Fibroblast of the conjunctiva (primary cell): ENCODE measurements at regions not wholly inside any gene's neighbourhood (a gene's known extent, or its start where the extent isn't known, plus 50 kb on each side); places are given as distances from the start of the nearest gene placed in this dataset.
"Not testable (repeated sequence)": the region's sequence is repeated elsewhere in the genome, so short reads cannot be mapped to it uniquely, and the experiment has no call there.

Source experiments
- DNase-seq: peaks from one replicate; pipeline ENCODE4 v3.0.0-alpha.2; 2010; ENCODE audit warnings: low read depth

DNA sequence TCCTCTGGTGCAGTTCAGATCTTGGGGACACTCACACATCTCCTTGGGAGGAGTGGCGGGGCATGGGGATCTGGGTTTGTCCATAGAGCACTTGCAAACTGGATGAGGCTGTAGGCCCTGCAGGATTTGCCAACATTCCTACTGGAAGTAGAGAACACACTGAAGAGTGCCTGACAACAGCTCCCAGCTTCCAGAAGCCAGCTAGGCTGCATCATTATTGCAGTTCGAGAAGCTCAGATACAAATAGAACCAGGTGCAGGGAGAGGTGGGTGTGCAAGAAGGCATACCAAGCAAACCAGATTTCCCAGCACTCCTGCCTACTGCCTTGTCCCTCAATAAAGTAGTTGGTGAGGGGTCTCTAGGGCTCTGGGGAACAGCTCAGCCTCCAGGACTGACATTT, 52.5 kb downstream of the RHOB start:
- no peak for DNase-seq

DNA sequence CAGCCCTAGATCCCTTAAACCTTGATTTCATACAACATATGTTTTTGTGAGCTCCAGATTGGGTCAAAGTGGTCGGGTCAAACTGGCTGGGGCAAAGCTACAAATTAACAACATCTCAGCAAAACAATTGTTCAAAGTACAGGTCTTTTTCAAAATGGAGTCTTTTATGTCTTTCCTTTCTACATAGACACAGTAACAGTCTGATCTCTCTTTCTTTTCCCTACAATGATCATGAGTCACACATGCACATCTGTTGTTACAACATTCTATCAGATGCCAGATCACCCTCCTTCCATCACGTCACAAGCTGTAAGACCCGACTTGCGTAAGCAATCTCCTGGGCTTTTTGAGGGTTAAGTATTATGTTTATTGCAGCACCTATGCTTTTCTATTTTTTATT, 55.1 kb downstream of the RHOB start:
- peak; percentile 99 for DNase-seq

GRCh38 chr2:20502496-20502895, 55.6 kb downstream of the RHOB start:
- DNase-seq = not testable (repeated sequence)

DNA sequence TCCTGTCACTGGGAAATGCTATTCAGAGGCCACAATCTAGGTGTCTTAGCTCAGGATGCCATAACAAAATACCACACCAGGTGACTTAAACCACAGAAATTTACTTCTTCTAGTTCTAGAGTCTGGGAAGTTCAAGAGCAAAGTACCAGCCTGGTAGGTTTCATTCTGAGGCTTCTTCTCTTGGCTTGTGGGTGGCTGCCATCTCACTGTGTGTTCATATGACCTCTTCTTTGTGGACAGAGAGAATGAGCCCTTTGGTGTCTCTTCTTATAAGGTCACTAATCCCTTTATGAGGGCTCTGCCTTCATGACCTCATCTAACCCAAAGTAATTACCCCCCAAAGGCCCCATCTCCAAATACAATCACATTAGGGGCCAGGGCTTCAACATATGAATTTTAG, 57.3 kb downstream of the RHOB start:
- no peak for DNase-seq

DNA sequence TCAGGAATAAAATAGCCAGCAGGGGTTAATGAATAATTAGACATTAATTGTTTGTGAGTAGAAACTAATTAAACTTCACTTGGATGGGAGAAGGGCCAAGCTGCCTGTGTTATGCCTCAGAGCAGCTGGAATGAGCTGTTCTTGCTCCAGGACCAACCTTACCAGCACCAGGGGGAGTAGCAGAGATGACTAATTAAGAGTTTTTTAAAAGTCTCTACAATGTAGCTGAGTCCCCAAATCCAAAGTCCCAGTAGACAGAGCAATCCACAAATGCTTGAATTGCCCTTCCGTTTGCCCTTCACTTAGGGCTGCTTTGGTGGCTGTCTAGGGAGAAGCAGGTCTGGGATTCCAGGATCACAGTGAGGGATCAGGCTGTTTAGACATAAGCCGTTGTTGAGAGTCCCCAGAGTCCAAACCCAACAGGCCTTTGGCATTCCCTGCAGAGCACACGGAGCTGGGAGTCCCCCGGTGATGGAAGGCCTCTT, 59.4 kb downstream of the RHOB start:
- no peak for DNase-seq

DNA sequence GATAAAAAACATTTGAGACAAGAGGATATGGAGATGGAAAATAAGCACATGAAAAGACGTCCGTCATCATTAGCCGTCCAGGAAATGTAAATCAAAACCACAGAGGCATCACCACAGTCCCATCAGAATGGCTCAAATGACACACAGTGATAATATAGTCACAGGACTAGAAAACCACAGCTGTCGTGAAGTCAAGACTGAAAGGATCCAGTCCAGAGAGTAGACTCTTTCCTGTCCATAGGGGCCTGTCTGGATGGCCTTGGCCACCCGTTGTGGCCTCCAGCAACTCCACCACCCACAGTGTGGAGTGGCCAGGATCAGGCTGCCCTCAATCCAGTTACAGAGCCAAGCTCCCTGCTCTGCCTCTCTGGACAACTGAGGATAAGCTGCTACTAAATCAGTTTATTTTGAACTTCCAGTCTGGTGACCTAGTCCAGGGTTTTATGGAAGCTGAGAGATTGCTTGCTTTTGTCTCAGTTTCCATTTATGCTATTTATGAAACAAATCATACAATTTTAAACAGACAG, 60.4 kb downstream of the RHOB start:
- no peak for DNase-seq

DNA sequence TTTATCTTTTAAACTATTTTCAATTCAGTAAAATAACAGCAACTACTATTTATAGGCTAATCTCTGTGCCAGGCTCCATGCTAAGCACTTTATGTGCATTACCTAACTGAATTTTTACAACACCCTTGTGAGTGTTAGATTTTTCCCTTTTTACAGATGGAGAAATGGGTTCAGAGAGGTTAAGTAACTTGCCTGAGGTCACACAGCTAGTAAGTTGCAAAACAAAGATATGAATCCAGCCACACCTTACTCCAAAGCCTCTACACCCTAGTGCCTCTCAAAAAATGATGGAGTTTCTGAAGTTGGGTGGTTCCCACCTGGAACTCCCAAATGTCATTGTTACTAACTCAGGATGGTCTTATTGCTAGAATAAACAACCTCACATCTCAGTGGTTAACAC, 60.8 kb downstream of the RHOB start:
- no peak for DNase-seq

DNA sequence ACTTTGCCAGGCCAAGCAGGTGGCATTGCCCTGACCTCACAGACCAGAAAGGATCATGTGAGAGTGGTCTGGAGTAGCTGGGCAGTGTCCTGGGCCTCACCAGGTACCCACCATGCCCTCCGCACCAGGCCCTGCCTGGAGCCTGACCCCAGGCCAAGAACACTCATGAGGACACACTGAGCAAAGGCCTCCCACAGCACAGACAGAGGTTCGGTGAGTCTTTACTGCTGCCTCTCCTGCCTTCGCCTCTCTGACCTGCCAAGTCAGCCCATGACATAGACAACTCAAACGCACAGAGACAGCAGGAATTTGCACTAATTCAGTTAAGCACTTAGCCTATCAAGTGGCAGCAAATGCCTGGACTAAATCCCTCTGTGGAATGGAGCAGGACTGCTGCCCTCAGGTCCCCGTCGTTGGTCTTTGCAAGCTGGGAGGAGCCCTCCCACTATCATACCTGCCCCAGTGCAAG, 62.5 kb downstream of the RHOB start:
- no peak for DNase-seq

GRCh38 chr2:20509770-20510490, 63.1 kb downstream of the RHOB start:
- no peak for DNase-seq

DNA sequence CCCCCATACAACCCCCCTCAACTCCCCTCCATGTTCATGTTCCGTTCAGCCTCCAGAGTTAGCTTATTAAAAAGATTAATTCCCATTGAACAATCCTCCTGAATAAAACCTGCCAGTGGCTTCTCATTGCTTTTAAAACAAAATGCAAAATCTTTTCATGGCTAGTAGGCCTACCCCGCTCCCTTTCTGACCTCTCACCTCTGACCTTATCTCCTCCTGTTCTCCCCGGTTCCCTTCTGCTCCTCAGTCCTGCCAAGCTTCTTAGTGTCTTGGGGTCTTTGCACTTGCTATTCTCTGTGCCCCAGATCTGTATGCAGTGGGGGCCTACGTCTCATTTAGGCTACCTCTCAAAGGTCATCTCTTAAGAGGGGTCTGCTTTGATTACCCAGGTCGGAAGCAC, 64.3 kb downstream of the RHOB start:
- no peak for DNase-seq

DNA sequence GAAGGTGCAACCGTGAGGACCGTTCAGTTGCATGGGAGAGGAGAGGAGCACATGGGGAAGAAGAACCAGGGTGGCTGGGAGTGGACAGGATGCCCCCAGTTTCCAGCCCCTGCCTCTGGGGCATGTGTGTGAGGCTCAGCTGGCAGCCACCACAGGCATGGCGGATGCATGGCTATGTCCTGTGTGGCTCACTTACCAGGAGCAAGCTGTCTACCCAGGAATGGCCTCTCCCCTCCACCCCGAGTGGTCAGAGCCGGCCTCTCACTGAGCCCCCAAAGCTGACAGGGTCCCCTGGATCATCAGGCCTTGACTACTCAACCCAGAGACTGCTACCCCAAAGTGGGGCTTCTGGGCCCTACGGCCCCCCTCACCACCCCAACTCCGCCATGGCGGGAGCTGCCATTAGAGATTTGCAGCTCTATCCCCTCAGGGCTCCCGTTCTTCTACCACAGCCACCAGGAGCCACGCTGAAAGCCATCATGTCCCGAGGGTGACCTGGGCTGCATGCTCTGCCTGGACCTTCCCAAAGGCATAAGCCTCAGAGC, 65.3 kb downstream of the RHOB start:
- DNase-seq = no peak

DNA sequence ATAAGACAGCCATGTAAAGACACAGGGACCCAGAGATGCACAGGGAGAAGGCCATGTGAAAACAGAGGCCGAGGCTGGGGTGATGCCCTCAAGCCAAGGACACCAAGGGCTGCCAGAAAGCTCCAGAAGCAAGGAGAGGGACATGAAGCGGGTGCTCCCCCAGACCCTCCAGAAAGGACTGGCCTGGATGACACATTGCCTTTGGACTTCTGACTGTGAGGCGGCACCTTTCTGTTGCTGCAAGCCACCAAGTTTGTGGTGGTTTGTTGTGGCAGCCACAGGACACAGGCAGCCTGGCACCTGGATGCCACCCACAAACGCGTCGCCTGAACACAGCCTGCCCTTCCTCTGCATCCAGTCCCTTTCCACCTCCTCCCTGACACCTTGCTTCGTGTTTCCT, 67.1 kb downstream of the RHOB start:
- no peak for DNase-seq

DNA sequence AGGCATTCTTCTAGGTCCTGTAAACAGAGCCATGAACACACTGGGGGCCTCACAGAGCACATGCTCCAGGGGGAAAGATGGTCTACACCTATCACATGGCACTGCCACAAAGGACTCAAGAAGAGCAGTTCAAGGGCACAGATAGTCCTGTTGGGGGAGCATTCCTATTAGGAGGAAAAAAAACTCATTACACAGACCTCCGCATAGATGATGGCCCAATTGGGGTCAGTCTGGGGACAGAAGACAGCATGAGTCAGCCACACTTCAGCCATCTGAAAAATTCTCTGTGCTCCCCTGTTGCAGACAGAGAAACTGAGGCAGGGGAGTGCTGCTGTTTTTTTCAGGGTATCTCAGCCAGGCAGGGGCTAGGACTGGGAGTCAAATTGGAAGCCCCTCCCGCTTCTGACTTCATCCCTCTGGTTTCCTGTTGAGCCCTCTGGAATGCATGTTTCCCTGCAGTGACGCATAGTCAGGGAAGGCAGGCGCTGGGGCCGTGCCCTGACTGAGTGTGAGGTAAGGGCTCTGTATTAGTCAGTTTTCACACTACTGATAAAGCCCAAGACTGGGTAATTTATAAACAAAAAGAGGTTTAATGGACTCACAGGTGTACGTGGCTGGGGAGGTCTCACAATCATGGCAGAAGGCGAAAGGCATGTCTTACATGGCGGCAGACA, 67.9 kb downstream of the RHOB start:
- DNase-seq = peak; percentile 71

DNA sequence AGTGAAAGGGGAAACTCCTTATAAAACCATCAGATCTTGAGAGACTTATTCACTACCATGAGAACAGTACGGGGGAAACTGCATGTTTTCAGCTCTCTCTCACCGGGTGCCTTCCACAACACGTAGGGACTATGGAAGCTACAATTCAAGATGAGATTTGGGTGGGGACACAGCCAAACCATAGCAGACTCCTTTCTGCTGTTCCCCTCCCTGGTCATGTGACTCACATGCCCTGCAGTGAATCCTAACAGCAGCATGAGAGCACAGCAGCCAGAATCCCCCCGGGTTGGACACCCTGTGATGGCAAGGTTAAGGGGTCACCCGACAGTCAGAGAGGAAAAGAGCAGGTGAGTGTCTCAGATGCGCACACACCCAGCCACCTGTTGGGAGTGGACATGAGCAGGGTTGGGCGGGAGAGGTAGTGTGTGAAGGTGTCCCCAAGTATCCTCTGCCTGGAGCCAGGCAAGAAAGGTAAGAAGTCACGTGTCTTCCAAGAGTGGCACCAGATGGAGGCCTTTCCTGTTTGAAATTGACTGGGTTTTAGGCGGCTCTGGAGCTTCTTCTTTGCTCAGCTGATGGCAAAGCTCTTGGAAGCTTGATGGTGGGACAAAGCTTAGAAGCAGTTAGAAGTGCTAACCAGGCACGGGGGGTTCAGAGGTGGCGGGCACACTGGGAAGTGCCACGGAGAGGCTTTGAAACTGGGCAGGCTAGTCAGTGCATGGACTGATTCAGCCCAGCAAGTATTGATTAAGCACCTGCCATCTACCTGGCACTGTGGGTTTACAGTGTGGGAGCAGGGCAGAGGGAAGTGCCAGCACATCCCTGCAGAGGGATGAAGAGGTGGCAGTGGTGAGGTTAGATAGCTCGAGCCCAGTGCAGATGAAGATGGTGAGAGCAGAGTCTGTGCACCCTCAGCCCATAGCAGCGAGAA, 68.7 kb downstream of the RHOB start:
- no peak for DNase-seq

DNA sequence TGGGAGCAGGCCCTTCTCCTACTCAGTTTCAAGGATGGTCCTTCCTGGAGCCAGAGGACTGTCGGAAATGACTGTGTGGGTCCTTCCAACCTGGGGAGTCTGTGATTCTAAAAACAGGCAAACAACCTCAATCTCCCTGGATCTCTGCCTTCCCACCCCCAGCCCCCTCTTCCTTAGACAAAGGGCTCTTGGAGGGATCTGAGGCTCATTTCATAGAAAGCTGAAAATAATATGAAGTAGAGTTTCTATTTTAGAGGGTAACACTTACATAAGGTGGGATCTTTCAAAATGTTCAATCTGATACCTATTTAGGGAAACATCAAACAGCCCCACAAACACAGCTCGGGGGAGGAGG, 69.4 kb downstream of the RHOB start:
- DNase-seq = no peak

GRCh38 chr2:20516646-20517341, 69.9 kb downstream of the RHOB start:
- DNase-seq = no peak

- no peak for DNase-seq
Observed at GRCh38 chr2:20519309-20519708, 72.4 kb downstream of the RHOB start.

DNA sequence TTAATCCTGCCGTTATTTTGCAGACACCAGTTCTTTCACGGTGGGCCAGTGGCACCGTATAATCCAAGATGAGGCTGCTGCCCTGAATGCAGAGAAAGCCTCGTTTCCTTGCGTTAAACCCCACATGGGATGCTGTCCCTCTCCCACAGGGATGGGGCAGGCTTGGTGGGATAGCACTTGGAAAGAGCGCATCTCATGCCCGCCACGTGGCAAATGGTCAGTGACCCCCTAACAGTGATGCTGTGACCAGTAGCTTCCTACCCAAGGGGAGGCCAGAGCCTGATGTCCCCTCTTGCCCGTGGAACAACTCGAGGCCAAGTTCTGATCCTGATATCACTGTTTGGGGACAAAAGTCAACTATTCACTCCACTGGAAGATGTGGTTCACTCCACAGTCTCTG, 73.3 kb downstream of the RHOB start:
- no peak for DNase-seq

DNA sequence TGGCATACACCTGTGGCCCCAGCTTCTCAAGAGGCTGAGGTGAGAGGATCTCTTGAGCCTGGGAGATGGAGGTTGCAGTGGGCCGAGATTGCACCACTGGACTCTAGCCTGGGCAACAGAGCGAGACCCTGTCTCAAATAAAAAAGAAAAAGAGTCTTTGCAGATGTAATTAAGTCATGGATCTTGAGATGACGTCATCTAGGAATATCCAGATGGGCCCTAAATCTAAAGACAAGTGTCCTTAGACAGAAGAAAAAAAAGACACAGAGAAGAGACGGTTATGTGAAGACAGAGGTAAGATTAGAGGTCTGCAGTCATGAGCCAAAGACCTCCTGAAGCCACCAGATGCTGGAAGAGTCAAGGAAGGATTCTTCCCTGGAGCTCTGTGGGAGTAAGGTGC, 74.3 kb downstream of the RHOB start:
- no peak for DNase-seq

DNA sequence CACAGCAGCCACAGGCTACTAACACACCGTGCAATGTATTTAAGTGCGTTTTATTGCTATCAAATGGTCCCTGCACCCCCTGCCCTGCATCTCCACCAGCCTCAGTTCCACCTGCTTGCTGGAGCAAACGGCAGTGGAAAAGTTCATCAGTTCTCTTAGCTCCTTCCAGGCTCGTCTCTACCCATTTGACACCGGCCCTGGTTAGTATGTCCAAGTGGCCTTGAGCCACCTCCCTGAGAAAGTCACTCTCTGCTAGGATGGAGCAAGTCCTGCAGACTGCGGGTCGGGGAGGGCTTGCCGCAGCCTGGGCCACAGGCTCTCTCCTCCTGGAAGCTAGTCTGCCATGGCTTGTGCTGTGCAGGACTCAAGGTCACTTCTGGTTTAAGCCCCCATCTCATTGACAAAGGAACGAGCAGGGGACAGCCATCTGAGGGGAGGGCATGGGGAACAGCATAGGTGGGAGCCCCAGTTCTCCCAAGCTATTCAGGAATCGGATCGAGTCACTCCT, 74.9 kb downstream of the RHOB start:
- DNase-seq = no peak

- DNase-seq = no peak
Observed at GRCh38 chr2:20523073-20523798, 76.4 kb downstream of the RHOB start.
